ENCODE measurements at regions not wholly inside any gene's neighbourhood (a gene's known extent, or its start where the extent isn't known, plus 50 kb on each side); places are given as distances from the start of the nearest gene placed in this dataset.

GRCh38 chr9:91126761-91127445 lies 234.8 kb downstream of the AUH start:
- TF ChIP-seq CTCF (IDR thresholded peaks at IDR 0.05) (no peak), POLR2A (IDR thresholded peaks at IDR 0.05) (no peak)

Measured in ovary (tissue), 3 donors.